ENCODE measurements at regions not wholly inside any gene's neighbourhood (a gene's known extent, or its start where the extent isn't known, plus 50 kb on each side); places are given as distances from the start of the nearest gene placed in this dataset.

GRCh38 chr7:18294411-18294810 is 201.1 kb upstream of the HDAC9 start:
- Histone ChIP-seq H3K79me2 (ENCODE audit: insufficient read depth, low read depth, low read length) (no peaks in the 10 kb centered on the region), H3K4me2 (ENCODE audit: low read length) (no peak overlapping the region), H3K36me3 (ENCODE audit: insufficient read depth, low read length) (no peaks in the 10 kb centered on the region), H3K9me2 (ENCODE audit: insufficient read depth, low read length) (no peaks in the 10 kb centered on the region), H3K9me3 (ENCODE audit: low read length) (no peaks in the 10 kb centered on the region), H3K4me1 (ENCODE audit: insufficient read depth, low read length, poor library complexity, severe bottlenecking) (no peaks in the 10 kb centered on the region), H3K27ac (ENCODE audit: low read depth, low read length, poor library complexity, severe bottlenecking) (no peak overlapping the region), H2AFZ (ENCODE audit: low read length) (no peak overlapping the region), H3K4me3 (ENCODE audit: low read depth, low read length, poor library complexity, severe bottlenecking) (no peak overlapping the region), H4K20me1 (ENCODE audit: insufficient read depth, low read length) (no peaks in the 10 kb centered on the region)
- CTCF ChIA-PET (ENCODE audit: unreplicated experiment): no interaction called here
- no peak for TF ChIP-seq EZH2phosphoT487 (IDR thresholded peaks at IDR 0.05; ENCODE audit: borderline replicate concordance, low read depth, low read length)
- no peak for TF ChIP-seq CTCF (conservative IDR thresholded peaks at IDR 0.05; ENCODE audit: low read length)
- no TSS peak for BruUV-seq (replicated peaks)
- intact Hi-C loops (cut with micrococcal nuclease; ENCODE audit: unreplicated experiment): no loop called here
- POLR2A ChIA-PET: no interaction called here
- DNase-seq (ENCODE audit: low spot score): no peak

DNA sequence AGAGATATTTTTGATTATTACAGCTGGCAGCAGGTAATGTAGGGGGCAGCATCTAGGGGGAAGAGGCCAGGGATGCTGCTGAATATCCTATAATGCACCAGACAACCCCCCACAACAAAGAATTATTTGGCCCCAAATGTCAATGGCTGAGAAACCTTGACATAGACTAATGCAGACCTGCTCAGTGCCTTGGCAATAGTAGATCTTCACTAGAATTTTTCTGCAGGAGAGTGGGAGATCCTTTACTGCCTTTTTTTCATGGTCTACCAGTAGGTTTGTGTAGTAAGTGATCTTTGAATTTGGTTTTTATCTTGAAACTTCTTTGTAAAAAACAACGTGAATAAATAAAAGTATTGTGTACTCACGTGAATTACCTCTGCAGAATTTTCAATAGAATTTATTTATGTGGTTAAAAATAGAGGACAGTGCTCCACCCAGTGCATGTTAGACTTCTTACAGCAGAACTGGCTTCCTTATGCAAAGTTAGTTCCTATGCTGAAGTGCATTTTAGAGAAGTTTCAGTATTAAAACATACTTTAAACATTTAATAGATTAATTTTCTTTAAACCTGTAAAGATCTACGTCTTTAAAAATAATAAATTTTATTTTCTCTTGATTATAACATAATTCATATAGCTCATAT is 199.6 kb upstream of the HDAC9 start:
- no peak overlapping the region for H3K4me2 ChIP-seq (ENCODE audit: low read length)
- H3K4me3 ChIP-seq (ENCODE audit: low read depth, low read length, poor library complexity, severe bottlenecking): no peak overlapping the region
- BruUV-seq (replicated peaks): no TSS peak
- intact Hi-C loops (cut with micrococcal nuclease; ENCODE audit: unreplicated experiment): no loop called here
- H2AFZ ChIP-seq (ENCODE audit: low read length): no peak overlapping the region
- no peaks in the 10 kb centered on the region for H3K79me2 ChIP-seq (ENCODE audit: insufficient read depth, low read depth, low read length)
- DNase-seq (ENCODE audit: low spot score): no peak
- no peaks in the 10 kb centered on the region for H4K20me1 ChIP-seq (ENCODE audit: insufficient read depth, low read length)
- H3K4me1 ChIP-seq (ENCODE audit: insufficient read depth, low read length, poor library complexity, severe bottlenecking): no peaks in the 10 kb centered on the region
- H3K9me3 ChIP-seq (ENCODE audit: low read length): no peaks in the 10 kb centered on the region
- no peaks in the 10 kb centered on the region for H3K36me3 ChIP-seq (ENCODE audit: insufficient read depth, low read length)
- no peak overlapping the region for H3K27ac ChIP-seq (ENCODE audit: low read depth, low read length, poor library complexity, severe bottlenecking)
- CTCF ChIA-PET (ENCODE audit: unreplicated experiment): interaction anchor here (0.5 kb wide), 1 partner anchor 32 kb away, joined by 3 read pairs; no protein-coding TSS in a partner anchor
- no peaks in the 10 kb centered on the region for H3K9me2 ChIP-seq (ENCODE audit: insufficient read depth, low read length)
- POLR2A ChIA-PET: interaction anchor here (0.6 kb wide), 1 partner anchor 448 kb away, joined by 3 read pairs; no protein-coding TSS in a partner anchor
- no peak for TF ChIP-seq EZH2phosphoT487 (IDR thresholded peaks at IDR 0.05; ENCODE audit: borderline replicate concordance, low read depth, low read length)
- no peak for TF ChIP-seq CTCF (conservative IDR thresholded peaks at IDR 0.05; ENCODE audit: low read length)

- no peak overlapping the region for H2AFZ ChIP-seq (ENCODE audit: low read length)
- TF ChIP-seq CTCF (conservative IDR thresholded peaks at IDR 0.05; ENCODE audit: low read length) (no peak), EZH2phosphoT487 (IDR thresholded peaks at IDR 0.05; ENCODE audit: borderline replicate concordance, low read depth, low read length) (no peak)
- no peak overlapping the region for H3K4me3 ChIP-seq (ENCODE audit: low read depth, low read length, poor library complexity, severe bottlenecking)
- H3K36me3 ChIP-seq (ENCODE audit: insufficient read depth, low read length): no peaks in the 10 kb centered on the region
- DNase-seq (ENCODE audit: low spot score): no peak
- POLR2A ChIA-PET: no interaction called here
- no peaks in the 10 kb centered on the region for H4K20me1 ChIP-seq (ENCODE audit: insufficient read depth, low read length)
- intact Hi-C loops (cut with micrococcal nuclease; ENCODE audit: unreplicated experiment): no loop called here
- BruUV-seq (replicated peaks): no TSS peak
- no peak overlapping the region for H3K27ac ChIP-seq (ENCODE audit: low read depth, low read length, poor library complexity, severe bottlenecking)
- H3K9me2 ChIP-seq (ENCODE audit: insufficient read depth, low read length): no peaks in the 10 kb centered on the region
- H3K9me3 ChIP-seq (ENCODE audit: low read length): no peaks in the 10 kb centered on the region
- CTCF ChIA-PET (ENCODE audit: unreplicated experiment): no interaction called here
- H3K4me2 ChIP-seq (ENCODE audit: low read length): no peak overlapping the region
- H3K79me2 ChIP-seq (ENCODE audit: insufficient read depth, low read depth, low read length): no peaks in the 10 kb centered on the region
- H3K4me1 ChIP-seq (ENCODE audit: insufficient read depth, low read length, poor library complexity, severe bottlenecking): no peaks in the 10 kb centered on the region
Measured at GRCh38 chr7:18302097-18302496, 193.5 kb upstream of the HDAC9 start.
